ENCODE measurements at regions not wholly inside any gene's neighbourhood (a gene's known extent, or its start where the extent isn't known, plus 50 kb on each side); places are given as distances from the start of the nearest gene placed in this dataset.

DNA sequence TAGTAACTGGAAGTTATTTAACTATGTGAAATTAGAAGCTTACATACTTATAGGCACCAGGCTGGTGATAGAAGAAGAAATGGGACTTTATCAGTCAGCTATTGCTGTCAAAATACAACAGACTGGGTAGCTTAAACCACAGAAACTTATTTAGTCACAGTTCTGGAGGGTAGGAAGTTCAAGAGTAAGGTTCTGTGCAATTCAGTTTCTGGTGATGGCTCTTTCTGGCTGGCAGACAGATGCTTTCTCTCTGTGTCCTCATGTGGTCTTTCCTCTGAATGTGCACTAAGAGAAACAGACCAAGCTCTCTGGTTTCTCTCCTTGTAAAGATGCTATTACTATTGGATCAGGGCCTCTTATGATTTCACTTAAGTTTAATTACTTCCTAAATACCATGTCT lies 92.1 kb upstream of the ANKRD50 start:
- POLR2A ChIA-PET (ENCODE audit: partially characterized antibody) = no interaction called here

More for the DNA sequence above, 92.1 kb upstream of the ANKRD50 start:
- Histone ChIP-seq H4K91ac (replicated peaks; ENCODE audit: insufficient read length, low read length) (no peak overlapping the region), H4K20me1 (replicated peaks in 1 of 2; ENCODE audit: control insufficient read depth in 1 of 2, insufficient read depth in 2 of 2, low read length in 2 of 2) (no peaks in the 10 kb centered on the region), H3K4me3 (ENCODE audit: extremely low read depth in 1 of 4, insufficient read depth in 2 of 4, low read depth in 3 of 4, low read length in 4 of 4) (no peak overlapping the region), H3K56ac (replicated peaks; ENCODE audit: insufficient read length, low read depth, low read length) (no peak overlapping the region), H4K8ac (ENCODE audit: extremely low read depth, insufficient read depth, low read length) (no peak overlapping the region), H2BK12ac (ENCODE audit: low read depth, low read length) (no peak overlapping the region), H2AK5ac (ENCODE audit: low read depth, low read length) (no peak overlapping the region), H3K79me1 (ENCODE audit: low read depth, low read length) (no peaks in the 10 kb centered on the region), H3K27ac (ENCODE audit: low read depth, low read length) (no peak overlapping the region), H3K79me2 (ENCODE audit: control insufficient read depth in 1 of 2, insufficient read depth in 2 of 2, low read length in 2 of 2) (no peaks in the 10 kb centered on the region), H3K23ac (ENCODE audit: insufficient read length) (no peak overlapping the region), H3K4me2 (ENCODE audit: insufficient read depth in 1 of 2, low read depth in 2 of 2, low read length in 2 of 2) (no peak overlapping the region), H2BK15ac (ENCODE audit: low read length) (no peak overlapping the region), H4K5ac (ENCODE audit: insufficient read length, low read depth, low read length) (no peak overlapping the region), H3K9ac (replicated peaks in 1 of 4; ENCODE audit: extremely low read depth in 1 of 4, low read depth in 3 of 4, low read length in 3 of 4) (no peak overlapping the region), H3K27me3 (replicated peaks in 1 of 4; ENCODE audit: control insufficient read depth in 3 of 4, extremely low read depth in 1 of 4, insufficient read depth in 3 of 4, low read length in 3 of 4) (no peaks in the 10 kb centered on the region), H3K4me1 (replicated peaks in 1 of 4; ENCODE audit: control insufficient read depth in 3 of 4, insufficient read depth in 4 of 4, low read length in 3 of 4) (peaks cover 0 to 2% (median 0%) of the 10 kb centered on the region in 4 experiments; a peak in 3 of 7 replicates), H3K23me2 (ENCODE audit: low read depth, low read length) (no peaks in the 10 kb centered on the region), H3K4ac (replicated peaks; ENCODE audit: insufficient read length, low read depth, low read length) (no peak overlapping the region), H3K9me3 (ENCODE audit: insufficient read depth in 2 of 2, low read depth in 1 of 2, low read length in 1 of 2) (peaks cover 0 to 2% of the 10 kb centered on the region in 2 experiments; a peak in 1 of 4 replicates), H3K14ac (ENCODE audit: insufficient read length) (no peak overlapping the region), H2BK5ac (ENCODE audit: low read depth, low read length) (no peak overlapping the region), H3K36me3 (ENCODE audit: control insufficient read depth in 2 of 4, insufficient read depth in 4 of 4, low read length in 3 of 4) (peaks cover 0 to 3% (median 0%) of the 10 kb centered on the region in 4 experiments; a peak in 1 of 8 replicates), H3K18ac (ENCODE audit: extremely low read depth, low read length) (no peak overlapping the region), H2BK120ac (replicated peaks; ENCODE audit: low read depth, low read length) (no peak overlapping the region), H2BK20ac (ENCODE audit: low read length) (no peak overlapping the region), H2AFZ (ENCODE audit: low read length) (no peak overlapping the region)
- CTCF ChIA-PET (ENCODE audit: partially characterized antibody) = no interaction called here
- DNase-seq (ENCODE audit: low read depth in 1 of 2, low spot score in 2 of 2) (no peak), FAIRE-seq (no peak)
- TF ChIP-seq MAFK (IDR thresholded peaks at IDR 0.05; ENCODE audit: low read depth, low read length) = no peak
- TF ChIP-seq, protein P1, sequence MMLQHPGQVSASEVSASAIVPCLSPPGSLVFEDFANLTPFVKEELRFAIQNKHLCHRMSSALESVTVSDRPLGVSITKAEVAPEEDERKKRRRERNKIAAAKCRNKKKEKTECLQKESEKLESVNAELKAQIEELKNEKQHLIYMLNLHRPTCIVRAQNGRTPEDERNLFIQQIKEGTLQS (IDR thresholded peaks at IDR 0.05; ENCODE audit: insufficient read depth, low read depth, low read length) = no peak
- no peak for TF ChIP-seq SIX5 (IDR thresholded peaks at IDR 0.05; ENCODE audit: low read depth, low read length)
- no peak for TF ChIP-seq RXRA (IDR thresholded peaks at IDR 0.05; ENCODE audit: insufficient read depth, low read depth, low read length)
- TF ChIP-seq RFX5 (IDR thresholded peaks at IDR 0.05; ENCODE audit: borderline replicate concordance, low read depth, low read length) = no peak
- TF ChIP-seq SP4 (IDR thresholded peaks at IDR 0.05; ENCODE audit: low read length) = no peak
- TF ChIP-seq TEAD4 (IDR thresholded peaks at IDR 0.05; ENCODE audit: low read depth, low read length) = no peak
- no peak for TF ChIP-seq SUZ12 (IDR thresholded peaks at IDR 0.05; ENCODE audit: low read length)
- TF ChIP-seq NRF1 (IDR thresholded peaks at IDR 0.05; ENCODE audit: low read depth, low read length) = no peak
- TF ChIP-seq, protein P2, sequence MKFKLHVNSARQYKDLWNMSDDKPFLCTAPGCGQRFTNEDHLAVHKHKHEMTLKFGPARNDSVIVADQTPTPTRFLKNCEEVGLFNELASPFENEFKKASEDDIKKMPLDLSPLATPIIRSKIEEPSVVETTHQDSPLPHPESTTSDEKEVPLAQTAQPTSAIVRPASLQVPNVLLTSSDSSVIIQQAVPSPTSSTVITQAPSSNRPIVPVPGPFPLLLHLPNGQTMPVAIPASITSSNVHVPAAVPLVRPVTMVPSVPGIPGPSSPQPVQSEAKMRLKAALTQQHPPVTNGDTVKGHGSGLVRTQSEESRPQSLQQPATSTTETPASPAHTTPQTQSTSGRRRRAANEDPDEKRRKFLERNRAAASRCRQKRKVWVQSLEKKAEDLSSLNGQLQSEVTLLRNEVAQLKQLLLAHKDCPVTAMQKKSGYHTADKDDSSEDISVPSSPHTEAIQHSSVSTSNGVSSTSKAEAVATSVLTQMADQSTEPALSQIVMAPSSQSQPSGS (IDR thresholded peaks at IDR 0.05; ENCODE audit: low read length) = no peak
- no peak for TF ChIP-seq JUND (IDR thresholded peaks at IDR 0.05; ENCODE audit: low read length)
- no peak for TF ChIP-seq RBBP5 (IDR thresholded peaks at IDR 0.05; ENCODE audit: borderline replicate concordance, low read depth, low read length)
- TF ChIP-seq BRCA1 (IDR thresholded peaks at IDR 0.05; ENCODE audit: low read depth, low read length) = no peak

Data from H1 (cell line).